IMR-90 (cell line): ENCODE measurements at regions not wholly inside any gene's neighbourhood (a gene's known extent, or its start where the extent isn't known, plus 50 kb on each side); places are given as distances from the start of the nearest gene placed in this dataset.

Experiments used
- CEBPB ChIP-seq: IDR thresholded peaks from 2 replicates; pipeline ENCODE4 v1.6.1; 2012; ENCODE audit warnings: low read depth, low read length, improper control_type of control experiment
- FOS ChIP-seq: fragments of 150-350 bp; IDR thresholded peaks from 2 replicates; pipeline ENCODE4 v1.6.1; 2016; ENCODE audit warnings: low read depth, low read length
- MXI1 ChIP-seq: IDR thresholded peaks from 2 replicates; pipeline ENCODE4 v1.6.1; 2012; ENCODE audit warnings: low read depth, mild to moderate bottlenecking, low read length, moderate library complexity, borderline replicate concordance
- POLR2A ChIP-seq: IDR thresholded peaks from 2 replicates; pipeline ENCODE4 v1.6.1; 2012; ENCODE audit warnings: mild to moderate bottlenecking, low read depth, low read length
- RAD21 ChIP-seq: IDR thresholded peaks from 2 replicates; pipeline ENCODE4 v1.6.1; 2012; ENCODE audit warnings: low read length, improper control_type of control experiment
- TF ChIP-seq, protein P1 (sequence below): conservative IDR thresholded peaks from 2 replicates; pipeline ENCODE4 v1.5.1; 2012; ENCODE audit warnings: mild to moderate bottlenecking, low read depth, low read length, improper control_type of control experiment

DNA sequence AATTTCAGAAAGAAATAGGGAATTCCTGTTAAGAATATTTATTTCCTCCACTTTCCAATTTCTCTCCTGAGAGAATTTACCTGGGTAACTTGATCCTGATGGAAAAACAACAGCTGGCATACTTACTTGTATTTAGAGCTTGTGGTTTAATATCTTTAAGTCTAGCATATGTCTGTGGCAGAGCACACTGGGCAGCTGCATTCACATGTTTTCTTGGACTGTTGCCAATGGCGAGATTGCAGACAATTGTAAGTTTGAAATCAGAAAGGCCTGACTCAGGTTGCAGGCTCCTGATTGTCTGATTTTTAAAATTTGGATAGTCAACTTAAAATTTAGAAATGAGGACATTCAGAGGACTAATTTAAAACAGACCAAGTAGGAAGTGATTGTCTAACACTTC, 66.9 kb downstream of the NHLRC3 start:
- TF ChIP-seq CEBPB: no peak
- no peak for TF ChIP-seq RAD21
- TF ChIP-seq, protein P1, sequence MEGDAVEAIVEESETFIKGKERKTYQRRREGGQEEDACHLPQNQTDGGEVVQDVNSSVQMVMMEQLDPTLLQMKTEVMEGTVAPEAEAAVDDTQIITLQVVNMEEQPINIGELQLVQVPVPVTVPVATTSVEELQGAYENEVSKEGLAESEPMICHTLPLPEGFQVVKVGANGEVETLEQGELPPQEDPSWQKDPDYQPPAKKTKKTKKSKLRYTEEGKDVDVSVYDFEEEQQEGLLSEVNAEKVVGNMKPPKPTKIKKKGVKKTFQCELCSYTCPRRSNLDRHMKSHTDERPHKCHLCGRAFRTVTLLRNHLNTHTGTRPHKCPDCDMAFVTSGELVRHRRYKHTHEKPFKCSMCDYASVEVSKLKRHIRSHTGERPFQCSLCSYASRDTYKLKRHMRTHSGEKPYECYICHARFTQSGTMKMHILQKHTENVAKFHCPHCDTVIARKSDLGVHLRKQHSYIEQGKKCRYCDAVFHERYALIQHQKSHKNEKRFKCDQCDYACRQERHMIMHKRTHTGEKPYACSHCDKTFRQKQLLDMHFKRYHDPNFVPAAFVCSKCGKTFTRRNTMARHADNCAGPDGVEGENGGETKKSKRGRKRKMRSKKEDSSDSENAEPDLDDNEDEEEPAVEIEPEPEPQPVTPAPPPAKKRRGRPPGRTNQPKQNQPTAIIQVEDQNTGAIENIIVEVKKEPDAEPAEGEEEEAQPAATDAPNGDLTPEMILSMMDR: no peak
- no peak for TF ChIP-seq POLR2A
- TF ChIP-seq FOS: no peak
- no peak for TF ChIP-seq MXI1
